ENCODE measurements at regions not wholly inside any gene's neighbourhood (a gene's known extent, or its start where the extent isn't known, plus 50 kb on each side); places are given as distances from the start of the nearest gene placed in this dataset.

- no peak for DNase-seq
Measured at GRCh38 chr18:30298769-30299168, 743.8 kb downstream of the DSC3 start.

- DNase-seq, result no peak
Measured at GRCh38 chr18:30288662-30289414, 753.7 kb downstream of the DSC3 start.

DNA sequence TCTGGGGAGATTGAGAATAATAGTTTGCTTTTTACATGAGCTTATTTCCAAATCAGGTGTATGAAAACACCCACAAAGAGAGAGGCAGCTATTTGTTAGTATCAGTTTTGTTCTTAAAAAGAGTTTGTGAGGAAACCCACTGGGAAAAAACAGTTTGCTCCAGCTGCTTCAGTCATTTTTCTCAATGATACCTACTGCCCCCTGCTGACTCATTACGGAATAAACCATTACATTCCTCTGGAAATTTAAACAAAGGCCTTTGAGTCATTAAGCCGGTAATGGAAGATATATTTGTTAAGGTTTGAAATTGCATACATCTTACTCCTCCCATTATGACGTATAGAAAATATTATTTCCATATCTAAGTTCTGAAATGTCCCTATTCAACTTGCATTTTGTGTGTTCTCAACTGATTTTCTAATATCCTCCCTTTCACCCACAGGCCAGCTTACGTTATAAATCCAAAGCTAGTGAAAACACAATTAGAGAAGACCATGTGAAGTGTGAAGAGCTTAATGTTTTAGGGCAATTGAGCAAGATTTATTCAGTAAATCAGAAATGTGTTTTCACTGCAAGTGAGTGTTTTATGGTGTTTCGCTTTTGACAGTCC lies 761.6 kb downstream of the DSC3 start:
- DNase-seq, result peak in 1 of 2 donors; percentile 41

GRCh38 chr18:30280186-30280585 lies 762.4 kb downstream of the DSC3 start:
- no peak for DNase-seq

DNA sequence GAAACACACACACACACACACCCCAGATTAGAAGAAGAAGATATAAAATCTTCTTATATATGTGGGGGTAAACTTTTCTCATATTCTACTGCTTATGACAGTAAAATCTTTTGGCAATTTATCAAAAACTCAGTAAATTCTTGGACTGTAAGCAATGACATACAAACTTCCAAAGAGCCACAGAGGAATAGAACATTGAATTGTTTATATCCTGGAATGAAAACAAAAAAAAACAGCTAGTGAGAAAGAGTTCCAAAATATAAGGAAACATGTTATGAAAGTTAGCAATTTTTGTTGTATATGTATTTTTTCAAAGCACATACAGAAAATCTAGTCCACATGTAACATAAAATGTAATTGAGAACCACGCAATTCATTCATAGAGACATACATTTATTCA lies 764.9 kb downstream of the DSC3 start:
- no peak for DNase-seq

DNA sequence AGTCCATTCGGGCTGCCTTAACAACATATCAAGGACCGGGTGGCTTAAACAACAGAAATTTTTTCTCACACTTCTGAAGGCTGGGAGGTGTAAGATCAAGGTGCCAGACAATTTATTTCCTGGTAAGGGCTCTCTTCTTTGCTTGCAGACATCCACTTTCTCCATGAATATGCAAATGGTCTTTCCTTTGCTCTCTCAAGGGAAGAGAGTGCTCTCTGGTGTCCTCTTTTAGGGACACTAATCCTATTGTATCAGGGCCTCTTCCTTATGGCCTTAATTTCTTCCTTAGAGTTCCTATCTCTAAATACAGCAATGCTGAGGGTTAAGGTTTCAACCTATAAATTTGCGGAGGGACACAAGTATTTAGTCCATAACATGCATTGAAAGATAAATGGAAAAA lies 770.8 kb downstream of the DSC3 start:
- DNase-seq, result no peak

GRCh38 chr18:30265190-30265589 lies 777.4 kb downstream of the DSC3 start:
- DNase-seq, result no peak

DNA sequence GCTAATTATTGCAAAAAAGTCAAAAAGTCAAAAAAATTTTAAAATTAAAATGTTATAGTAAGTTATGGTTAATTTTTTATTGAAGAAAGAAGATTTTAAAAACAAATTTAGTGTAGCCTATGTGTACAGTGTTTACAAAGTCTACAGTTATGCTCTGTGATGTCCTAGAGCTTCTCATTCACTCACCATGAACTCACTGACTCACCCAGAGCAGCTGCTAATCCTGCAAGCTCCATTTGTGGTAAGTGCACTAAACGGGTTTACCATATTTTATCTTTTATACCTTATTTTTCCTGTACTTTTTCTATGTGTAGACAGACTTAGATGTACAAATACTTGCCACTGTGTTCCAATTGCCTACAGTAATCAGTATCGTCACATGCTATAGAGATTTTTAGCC lies 788.2 kb downstream of the DSC3 start:
- no peak for DNase-seq

DNA sequence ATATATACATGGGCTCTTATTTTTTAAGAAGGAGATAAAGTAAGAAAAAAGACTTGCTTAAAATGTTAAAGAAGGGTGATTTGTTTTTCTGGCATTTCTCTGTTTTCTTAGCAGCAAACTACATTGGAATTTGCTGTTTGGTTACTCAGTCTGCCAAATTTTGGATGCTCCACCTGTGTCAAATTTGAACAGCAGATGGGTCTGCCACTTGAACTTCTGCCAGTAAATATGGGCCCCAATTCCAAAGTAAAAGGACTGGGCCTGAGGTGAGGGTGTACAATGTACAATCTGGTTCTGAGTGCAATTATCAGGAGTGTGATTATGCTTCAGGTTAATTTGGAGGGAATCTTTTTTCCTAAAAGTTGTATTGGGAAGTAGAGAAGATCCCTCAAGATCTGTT lies 794.5 kb downstream of the DSC3 start:
- DNase-seq, result no peak

DNA sequence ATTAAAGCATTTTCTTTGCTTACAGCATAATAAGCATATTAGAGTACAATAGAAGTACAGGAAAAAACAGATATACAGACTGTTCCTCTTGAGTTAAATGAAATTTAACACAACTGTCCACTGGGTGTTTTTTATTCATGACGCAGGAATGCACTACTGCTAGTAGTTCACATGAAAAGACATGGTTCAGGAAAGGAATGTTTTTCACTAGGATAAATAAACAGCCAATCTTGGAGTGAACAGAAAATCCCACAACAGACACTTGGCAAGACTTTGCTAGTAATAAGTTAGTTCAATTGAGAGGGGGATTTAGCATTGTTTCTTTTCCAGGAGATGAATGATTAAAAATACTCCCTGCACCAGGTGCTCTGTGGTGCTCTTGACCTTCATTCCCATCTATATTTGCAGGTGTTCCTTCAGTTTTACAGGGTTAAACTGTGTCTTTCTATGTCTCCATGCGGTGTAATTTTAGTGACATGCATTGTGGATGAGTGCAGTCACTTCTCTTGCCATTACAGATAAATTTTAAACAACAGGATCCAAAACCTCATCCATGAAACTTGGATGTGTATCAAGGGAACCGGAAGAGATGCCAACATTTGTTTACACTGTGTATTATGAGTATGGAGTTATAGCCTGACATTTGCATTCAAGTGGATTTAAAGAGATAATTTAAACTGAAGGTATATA lies 796.6 kb downstream of the DSC3 start:
- no peak for DNase-seq

GRCh38 chr18:30234755-30235154 lies 807.8 kb downstream of the DSC3 start:
- DNase-seq, result no peak

DNA sequence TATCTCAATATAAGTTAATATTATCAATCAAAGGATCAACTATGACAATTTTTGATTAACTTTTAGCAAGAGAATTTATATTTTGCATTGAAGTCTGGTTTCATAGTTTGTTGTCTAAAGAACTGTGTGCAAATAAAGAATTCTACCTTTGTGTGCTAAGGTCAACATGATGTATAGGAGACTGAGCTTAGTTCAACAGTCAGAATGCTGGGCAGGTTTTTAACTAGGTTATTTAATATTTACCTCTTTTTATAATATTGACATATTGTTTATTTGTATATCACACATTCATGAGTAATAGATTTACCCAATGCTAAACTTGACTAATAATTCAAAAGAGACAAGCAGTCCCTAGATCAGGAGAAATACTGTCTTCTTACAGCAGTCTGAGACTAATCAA lies 831.4 kb downstream of the DSC3 start:
- DNase-seq, result no peak

- DNase-seq, result no peak
Measured at GRCh38 chr18:30208546-30208945, 834.0 kb downstream of the DSC3 start.

DNA sequence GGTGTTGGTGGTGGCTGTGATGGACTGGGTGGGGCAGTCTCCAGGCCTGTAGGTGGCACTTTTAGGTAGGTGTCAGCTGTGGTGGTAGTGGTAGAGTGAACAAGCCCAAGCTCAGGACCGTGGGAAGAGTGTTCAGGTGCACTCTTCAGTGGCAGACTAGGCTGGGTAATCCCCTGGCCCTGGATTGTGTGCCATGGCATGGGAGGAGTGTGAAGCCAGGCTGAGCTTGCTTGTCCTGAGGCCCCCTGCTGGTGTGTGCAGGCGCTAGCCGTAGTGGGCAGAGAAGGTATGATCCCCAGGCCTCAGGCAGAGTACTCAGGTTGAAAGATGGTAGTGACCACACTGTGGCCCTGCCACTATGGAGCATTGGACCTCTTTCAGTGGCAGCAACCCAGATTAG lies 850.3 kb downstream of the DSC3 start:
- DNase-seq, result no peak

- no peak for DNase-seq
Measured at GRCh38 chr18:30186245-30186644, 856.3 kb downstream of the DSC3 start.

- DNase-seq, result no peak
Measured at GRCh38 chr18:30177056-30177455, 865.5 kb downstream of the DSC3 start.

- no peak for DNase-seq
Measured at GRCh38 chr18:30175621-30176225, 866.8 kb downstream of the DSC3 start.

GRCh38 chr18:30175061-30175574 lies 867.4 kb downstream of the DSC3 start:
- DNase-seq, result no peak

DNA sequence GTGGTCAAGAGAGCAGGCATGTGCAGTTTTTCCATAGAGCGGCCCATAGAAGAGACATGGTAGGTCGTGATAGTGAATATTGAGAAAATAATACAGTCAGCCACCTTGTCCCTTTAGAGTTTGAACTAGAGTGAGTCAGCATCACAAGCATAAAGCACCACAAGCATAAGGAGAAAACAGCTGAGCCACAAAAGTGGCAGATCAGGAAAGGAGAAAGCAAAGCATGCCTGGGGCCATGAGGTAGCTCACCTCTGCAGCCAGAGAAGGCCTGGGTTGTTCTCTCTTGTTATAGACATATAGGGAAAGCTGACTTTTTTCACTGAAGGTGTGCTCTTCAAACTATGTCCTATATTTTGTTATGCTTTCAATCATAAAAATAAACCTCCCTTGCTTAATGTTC lies 879.0 kb downstream of the DSC3 start:
- no peak for DNase-seq

DNA sequence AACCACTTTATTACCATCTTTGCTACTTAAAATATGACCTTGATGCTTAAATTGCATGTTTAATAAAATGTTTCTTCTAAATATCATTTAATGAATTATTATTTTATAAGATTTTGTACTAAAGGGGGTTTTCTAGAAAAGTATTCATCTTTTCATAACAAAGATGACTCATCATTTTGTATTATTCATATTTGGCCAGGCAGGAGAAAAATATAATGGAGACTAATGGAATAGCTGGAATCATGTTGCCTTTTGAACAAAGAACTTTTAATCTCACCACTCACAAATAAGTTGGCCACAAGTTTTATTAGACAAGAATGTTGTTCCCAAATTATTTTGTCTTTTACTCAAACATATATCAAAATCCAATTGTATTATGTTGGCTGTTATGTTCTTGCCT lies 882.4 kb downstream of the DSC3 start:
- DNase-seq, result no peak

GRCh38 chr18:30150586-30151250 lies 891.8 kb downstream of the DSC3 start:
- DNase-seq, result no peak

DNA sequence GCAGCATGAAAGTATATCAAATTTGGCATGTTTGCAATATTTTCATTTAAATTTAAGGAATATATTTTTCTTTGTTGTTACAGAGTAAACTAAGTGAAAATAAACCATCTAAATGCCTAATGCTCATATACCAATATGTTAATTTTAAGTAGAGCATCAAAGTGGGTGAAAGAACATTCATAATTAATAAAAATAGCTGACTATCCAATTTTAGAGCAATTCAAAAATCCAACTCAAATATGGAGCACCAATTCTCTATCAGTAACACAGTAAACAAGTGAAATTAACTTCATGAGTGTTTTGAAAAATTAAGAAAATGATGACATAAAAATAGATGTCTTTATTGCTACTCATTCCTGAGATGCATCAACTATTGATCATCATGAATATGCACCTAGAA lies 893.0 kb downstream of the DSC3 start:
- no peak for DNase-seq

GRCh38 chr18:30142870-30143269 lies 899.7 kb downstream of the DSC3 start:
- DNase-seq, result no peak
